Fibroblast of the aortic adventitia (primary cell): ENCODE measurements at regions not wholly inside any gene's neighbourhood (a gene's known extent, or its start where the extent isn't known, plus 50 kb on each side); places are given as distances from the start of the nearest gene placed in this dataset.

Experiments
- DNase-seq: peaks from one replicate; pipeline ENCODE4 v3.0.0-alpha.2; 2010; ENCODE audit warnings: low read depth
- H3K4me3 ChIP-seq: 2 replicates; pipeline ENCODE4 v1.5.1; 2011; ENCODE audit warnings: low read depth, mild to moderate bottlenecking, control low read depth, low read length, moderate library complexity
- TF ChIP-seq, protein P1 (sequence below): IDR thresholded peaks from 2 replicates; pipeline ENCODE4 v1.5.1; 2011; ENCODE audit warnings: mild to moderate bottlenecking, low read length, control low read depth, inconsistent platforms; ENCODE audit not compliant: insufficient read depth

DNA sequence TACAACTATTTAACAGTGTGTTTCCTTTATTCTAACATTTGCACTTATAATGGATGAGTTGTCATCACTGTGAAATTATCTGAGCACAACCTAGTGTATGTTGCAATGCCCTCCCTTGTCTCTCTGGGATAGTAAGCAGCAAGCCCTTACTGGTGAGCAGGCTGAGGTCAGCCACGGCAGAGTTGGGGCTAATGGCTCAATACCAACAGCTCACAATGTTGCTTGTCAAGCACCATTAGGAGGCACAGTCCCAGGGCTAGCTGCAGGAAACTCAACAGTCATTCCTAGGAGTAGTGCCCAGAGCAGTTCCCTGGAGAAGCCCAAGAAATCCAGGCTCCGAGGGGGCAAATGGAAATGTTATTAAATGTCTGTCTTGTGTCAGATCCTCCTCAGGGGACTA is 858.4 kb downstream of the GRID1 start:
- TF ChIP-seq, protein P1, sequence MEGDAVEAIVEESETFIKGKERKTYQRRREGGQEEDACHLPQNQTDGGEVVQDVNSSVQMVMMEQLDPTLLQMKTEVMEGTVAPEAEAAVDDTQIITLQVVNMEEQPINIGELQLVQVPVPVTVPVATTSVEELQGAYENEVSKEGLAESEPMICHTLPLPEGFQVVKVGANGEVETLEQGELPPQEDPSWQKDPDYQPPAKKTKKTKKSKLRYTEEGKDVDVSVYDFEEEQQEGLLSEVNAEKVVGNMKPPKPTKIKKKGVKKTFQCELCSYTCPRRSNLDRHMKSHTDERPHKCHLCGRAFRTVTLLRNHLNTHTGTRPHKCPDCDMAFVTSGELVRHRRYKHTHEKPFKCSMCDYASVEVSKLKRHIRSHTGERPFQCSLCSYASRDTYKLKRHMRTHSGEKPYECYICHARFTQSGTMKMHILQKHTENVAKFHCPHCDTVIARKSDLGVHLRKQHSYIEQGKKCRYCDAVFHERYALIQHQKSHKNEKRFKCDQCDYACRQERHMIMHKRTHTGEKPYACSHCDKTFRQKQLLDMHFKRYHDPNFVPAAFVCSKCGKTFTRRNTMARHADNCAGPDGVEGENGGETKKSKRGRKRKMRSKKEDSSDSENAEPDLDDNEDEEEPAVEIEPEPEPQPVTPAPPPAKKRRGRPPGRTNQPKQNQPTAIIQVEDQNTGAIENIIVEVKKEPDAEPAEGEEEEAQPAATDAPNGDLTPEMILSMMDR: no peak
- no peak for DNase-seq

DNA sequence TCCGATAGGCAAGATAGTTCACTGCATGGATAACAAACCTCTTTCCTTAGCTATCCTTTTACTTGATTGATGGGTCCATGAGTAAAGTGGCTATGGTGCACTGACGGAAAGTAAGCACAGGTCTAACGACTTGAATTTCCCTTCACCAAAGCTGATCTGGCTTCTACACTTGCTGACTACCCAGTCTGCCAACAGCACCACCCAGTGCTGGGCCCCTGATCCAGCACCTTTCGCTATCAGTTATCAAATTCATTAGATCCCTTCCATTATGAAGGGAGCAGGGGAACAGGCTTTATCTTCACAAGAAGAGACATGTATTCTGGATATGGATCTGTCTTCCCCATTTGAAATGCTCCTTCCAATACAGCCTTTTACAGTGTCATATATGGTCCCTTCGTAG is 855.9 kb downstream of the GRID1 start:
- TF ChIP-seq, protein P1: no peak
- DNase-seq: no peak
- no peak overlapping the region for H3K4me3 ChIP-seq

More for the DNA sequence above, 858.4 kb downstream of the GRID1 start:
- no peak overlapping the region for H3K4me3 ChIP-seq

DNA sequence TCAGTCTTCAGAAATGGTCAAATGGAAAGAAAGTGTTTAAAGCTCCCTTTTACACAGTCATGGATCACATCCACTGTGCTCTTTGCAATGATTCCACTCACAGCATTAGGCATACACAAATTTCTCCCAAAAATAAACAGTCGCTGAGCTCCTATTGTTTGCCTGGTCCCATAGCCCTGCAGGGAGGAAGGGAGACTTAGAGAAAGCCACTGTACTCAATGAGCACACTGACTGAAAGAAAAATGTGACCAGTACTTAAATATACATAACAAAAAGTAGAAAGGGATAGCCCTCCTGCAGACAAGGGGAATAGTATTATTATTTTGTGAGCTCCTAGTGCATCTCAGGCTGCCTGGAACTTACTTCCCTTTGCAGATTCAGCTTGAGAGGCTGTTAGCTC is 853.2 kb downstream of the GRID1 start:
- TF ChIP-seq, protein P1: no peak
- DNase-seq: no peak
- no peak overlapping the region for H3K4me3 ChIP-seq

DNA sequence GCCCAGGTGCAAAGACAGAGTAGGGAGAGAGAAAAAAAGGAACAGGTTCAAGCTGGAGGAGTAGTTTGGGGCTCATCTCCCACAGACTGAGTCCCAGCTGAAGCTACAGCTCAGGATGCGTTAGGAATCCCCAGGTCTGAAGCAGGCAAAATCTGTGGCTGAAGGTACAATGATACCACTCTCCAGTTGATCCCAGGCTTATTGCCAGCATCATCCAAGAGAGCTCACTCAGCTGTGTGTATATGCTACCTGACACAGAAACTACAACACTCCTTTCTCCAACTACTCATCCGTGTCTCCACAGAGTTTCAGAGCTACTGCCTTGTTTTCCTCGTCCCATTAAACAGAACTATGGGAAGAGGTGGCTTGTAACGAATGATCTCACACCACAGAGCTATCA is 851.3 kb downstream of the GRID1 start:
- DNase-seq: no peak

DNA sequence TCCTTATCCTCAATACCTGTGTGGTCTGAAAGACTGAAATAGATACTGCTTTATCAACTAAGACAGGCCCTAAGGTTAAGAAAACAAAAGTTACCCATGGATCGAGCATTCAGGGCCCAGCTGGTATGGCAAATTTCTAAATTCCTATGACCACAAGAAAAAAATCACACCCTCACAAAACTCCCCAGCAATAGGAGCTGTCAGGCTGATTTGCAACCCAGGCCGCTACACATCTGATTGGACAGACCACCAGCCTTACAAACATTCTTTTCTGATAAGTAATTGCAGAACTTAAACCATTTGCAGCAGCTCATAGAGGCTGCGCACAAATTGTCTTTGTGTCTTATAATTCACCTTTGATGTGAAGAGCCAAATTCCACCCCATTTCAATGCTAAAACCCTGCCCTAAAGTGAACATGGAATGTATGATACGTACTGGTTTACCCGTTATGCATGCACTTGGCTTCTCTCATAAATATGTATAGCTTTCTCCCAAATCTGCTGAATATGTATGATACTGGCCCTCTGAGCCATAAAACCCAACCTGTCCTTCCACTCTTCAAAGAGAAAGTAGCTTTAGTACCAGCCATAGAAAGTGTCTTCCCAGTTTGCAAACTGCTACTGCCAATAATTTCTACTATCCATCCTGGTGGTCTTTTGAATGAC is 842.5 kb downstream of the GRID1 start:
- no peak overlapping the region for H3K4me3 ChIP-seq
- TF ChIP-seq, protein P1: no peak
- DNase-seq: no peak

More for the DNA sequence above, 851.3 kb downstream of the GRID1 start:
- H3K4me3 ChIP-seq: no peak overlapping the region
- TF ChIP-seq, protein P1: no peak

DNA sequence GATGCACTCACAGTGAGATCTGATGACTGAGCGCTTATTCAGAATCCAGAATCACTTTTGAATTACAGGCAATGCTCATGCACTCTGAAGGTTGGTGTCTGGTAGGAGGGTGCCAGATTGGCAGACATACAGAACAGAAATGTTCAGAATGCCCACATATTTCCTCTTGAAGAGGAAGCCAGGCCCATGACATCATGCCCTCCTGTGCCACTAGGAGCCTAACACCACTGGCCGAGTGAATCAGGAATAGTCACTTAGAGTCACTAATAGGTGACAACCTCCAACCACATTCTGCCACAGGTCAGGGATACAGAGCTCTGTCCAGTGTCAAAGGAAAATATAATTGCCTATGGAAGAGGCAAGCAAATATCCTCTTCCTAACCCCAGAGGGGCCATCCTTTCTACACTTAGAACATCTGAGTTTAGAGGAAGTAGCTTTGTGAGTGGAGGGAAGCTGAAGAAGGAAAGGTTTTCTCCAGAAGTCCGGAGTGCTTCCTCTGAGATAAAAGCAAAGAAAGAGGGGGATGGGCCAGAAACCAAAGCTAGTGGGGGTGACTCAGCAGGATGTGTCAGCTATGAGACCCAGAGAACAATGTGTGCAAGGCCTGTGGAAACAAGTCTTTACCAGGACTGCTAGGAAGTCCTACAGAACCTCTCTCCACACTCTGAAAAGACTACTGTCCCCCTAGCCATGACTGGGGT is 838.8 kb downstream of the GRID1 start:
- TF ChIP-seq, protein P1: no peak
- H3K4me3 ChIP-seq: no peak overlapping the region
- DNase-seq: no peak
